ENCODE measurements at regions not wholly inside any gene's neighbourhood (a gene's known extent, or its start where the extent isn't known, plus 50 kb on each side); places are given as distances from the start of the nearest gene placed in this dataset.

- no peak for TF ChIP-seq CTCF (IDR thresholded peaks at IDR 0.05)
- TF ChIP-seq EZH2 (IDR thresholded peaks at IDR 0.05) = no peak
- no peak for TF ChIP-seq EZH2phosphoT487 (IDR thresholded peaks at IDR 0.05)
Measured at GRCh38 chrX:117838581-117839331, 277.9 kb downstream of the KLHL13 start.

All from neural progenitor cell (in vitro differentiated cells).